Choroid plexus epithelial cell (primary cell): ENCODE measurements at regions not wholly inside any gene's neighbourhood (a gene's known extent, or its start where the extent isn't known, plus 50 kb on each side); places are given as distances from the start of the nearest gene placed in this dataset.

Source experiments
- DNase-seq: peaks from one replicate; pipeline ENCODE4 v3.0.0-alpha.2; 2010; ENCODE audit warnings: low read depth
- H3K4me3 ChIP-seq: 2 replicates; pipeline ENCODE4 v1.5.1; 2011; ENCODE audit warnings: low read depth, mild to moderate bottlenecking, control low read depth, low read length, moderate library complexity
- CTCF ChIP-seq: conservative IDR thresholded peaks from 2 replicates; pipeline ENCODE4 v1.5.1; 2011; ENCODE audit warnings: low read depth, mild to moderate bottlenecking, control low read depth, inconsistent platforms, low read length, moderate library complexity

GRCh38 chr17:49913226-49914095 lies 55.5 kb upstream of the DLX4 start:
- no peak overlapping the region for H3K4me3 ChIP-seq
- TF ChIP-seq CTCF, result no peak
- peak; percentile 72 for DNase-seq

GRCh38 chr17:49914096-49914490 lies 54.9 kb upstream of the DLX4 start:
- TF ChIP-seq CTCF, result no peak
- H3K4me3 ChIP-seq, result no peak overlapping the region
- no peak for DNase-seq

GRCh38 chr17:49914664-49915063 lies 54.3 kb upstream of the DLX4 start:
- TF ChIP-seq CTCF, result no peak
- DNase-seq, result no peak
- no peak overlapping the region for H3K4me3 ChIP-seq

- no peak overlapping the region for H3K4me3 ChIP-seq
- DNase-seq, result no peak
- no peak for TF ChIP-seq CTCF
Measured at GRCh38 chr17:49915260-49915659, 53.7 kb upstream of the DLX4 start.

- H3K4me3 ChIP-seq, result no peak overlapping the region
- DNase-seq, result no peak
- no peak for TF ChIP-seq CTCF
Measured at GRCh38 chr17:49915670-49916069, 53.3 kb upstream of the DLX4 start.

- no peak overlapping the region for H3K4me3 ChIP-seq
- DNase-seq, result no peak
- TF ChIP-seq CTCF, result no peak
Measured at GRCh38 chr17:49916854-49917515, 52.0 kb upstream of the DLX4 start.
